ENCODE measurements at regions not wholly inside any gene's neighbourhood (a gene's known extent, or its start where the extent isn't known, plus 50 kb on each side); places are given as distances from the start of the nearest gene placed in this dataset.

- TF ChIP-seq POLR2AphosphoS5 (IDR thresholded peaks at IDR 0.05; ENCODE audit: insufficient read depth in 1 of 2, low read depth in 1 of 2): no peak
- TF ChIP-seq CTCF (IDR thresholded peaks at IDR 0.05): no peak
- TF ChIP-seq POLR2A (IDR thresholded peaks at IDR 0.05): no peak
Measured at GRCh38 chr13:97848886-97849285, 104.6 kb upstream of the IPO5 start.

Measured in vagina (tissue), 2 donors.